Panc1 (cell line): ENCODE measurements at regions not wholly inside any gene's neighbourhood (a gene's known extent, or its start where the extent isn't known, plus 50 kb on each side); places are given as distances from the start of the nearest gene placed in this dataset.

Source experiments
- ATAC-seq: fragments of 200-7000 bp; cut with Tn5 transposase; 2 replicates; pipeline ENCODE4 v1.9.1; 2020; ENCODE audit warnings: mild to moderate bottlenecking, moderate library complexity
- BruUV-seq: library from RNA; stranded (reverse); fragments of 400-500 nt; replicated peaks from 2 replicates; lab custom pipeline; 2021; lab: Mats Ljungman, UMichigan
- CTCF ChIA-PET: fragments of 300-600 bp; sonication (Branson Sonifier 250); formaldehyde crosslinking; loops from one replicate; lab custom pipeline; 2022; ENCODE audit warnings: antibody characterized with exemption; lab: Charles Lee
- POLR2A ChIA-PET: fragments of 300-600 bp; sonication (Branson Sonifier 250); formaldehyde crosslinking; loops from one replicate; lab custom pipeline; 2022; ENCODE audit warnings: antibody characterized with exemption; lab: Charles Lee
- DNase-seq: peaks from one replicate; pipeline ENCODE4 v3.0.0-alpha.2; 2010; ENCODE audit warnings: low read depth, low spot score
- H3K27ac ChIP-seq: 2 replicates; pipeline ENCODE4 v1.5.1; 2011; ENCODE audit warnings: mild to moderate bottlenecking, low read length, inconsistent platforms
- H3K27me3 ChIP-seq: fragments of 200-500 bp; sonication (Bioruptor generic); 2 replicates; pipeline ENCODE4 v1.6.0; 2014; ENCODE audit warnings: low read length, inconsistent platforms; ENCODE audit not compliant: control insufficient read depth, insufficient read depth
- H3K36me3 ChIP-seq: fragments of 200-500 bp; sonication (Bioruptor generic); 2 replicates; pipeline ENCODE4 v1.5.1; 2014; ENCODE audit warnings: inconsistent platforms, mild to moderate bottlenecking, low read length, moderate library complexity; ENCODE audit not compliant: control insufficient read depth, insufficient read depth
- H3K4me1 ChIP-seq: 2 replicates; pipeline ENCODE4 v1.5.1; 2011; ENCODE audit warnings: inconsistent platforms, mild to moderate bottlenecking, low read length, moderate library complexity; ENCODE audit not compliant: control insufficient read depth, insufficient read depth
- H3K4me3 ChIP-seq, 2 experiments: 2 replicates each; pipeline ENCODE4 v1.5.1; 2011 to 2012; ENCODE audit warnings: low read depth in 2 of 2, low read length in 2 of 2, mild to moderate bottlenecking in 2 of 2, inconsistent platforms in 1 of 2, moderate library complexity in 1 of 2
- H3K9me3 ChIP-seq: fragments of 200-500 bp; sonication (Bioruptor generic); 2 replicates; pipeline ENCODE4 v1.5.1; 2014; ENCODE audit warnings: low read depth, mild to moderate bottlenecking, inconsistent platforms, low read length, moderate library complexity; ENCODE audit not compliant: control insufficient read depth, insufficient read depth
- CTCF ChIP-seq: fragments of 450-650 bp; IDR thresholded peaks from 2 replicates; pipeline ENCODE4 v1.5.1; 2017; ENCODE audit warnings: mild to moderate bottlenecking
- POLR2AphosphoS5 ChIP-seq: IDR thresholded peaks from 2 replicates; pipeline ENCODE4 v1.6.1; 2012; ENCODE audit warnings: mild to moderate bottlenecking, low read depth, low read length, moderate library complexity
- SIN3A ChIP-seq: IDR thresholded peaks from 2 replicates; pipeline ENCODE4 v1.6.1; 2012; ENCODE audit warnings: low read depth, mild to moderate bottlenecking, low read length, moderate library complexity, borderline replicate concordance; ENCODE audit not compliant: insufficient read depth
- TCF7L2 ChIP-seq: IDR thresholded peaks from 2 replicates; pipeline ENCODE4 v1.6.1; 2011; ENCODE audit warnings: mild to moderate bottlenecking, low read depth, low read length, inconsistent platforms
- in situ Hi-C: cut with HindIII; loops from 2 replicates; pipeline ENCODE4 v1.10.0; 2016; ENCODE audit warnings: low sequenced_read_pairs, low pct_unique_long_range_greater_than_20kb
- intact Hi-C: fragments of 100-400 bp; cut with micrococcal nuclease; formaldehyde crosslinking; loops from one replicate; pipeline ENCODE4 v1.10.0; 2022; ENCODE audit not compliant: unreplicated experiment
- TF ChIP-seq, protein P1 (sequence below), 2 experiments: IDR thresholded peaks; 2 replicates each; pipeline ENCODE4 v1.6.1; 2011 to 2012; ENCODE audit warnings: low read depth in 2 of 2, control low read depth in 1 of 2, low read length in 1 of 2, mild to moderate bottlenecking in 1 of 2, moderate library complexity in 1 of 2; ENCODE audit not compliant: insufficient read depth in 1 of 2

GRCh38 chr13:54799621-54800226 is 1771.1 kb downstream of the OLFM4 start:
- BruUV-seq, result no TSS peak
- intact Hi-C loops (no loop called here), in situ Hi-C loops (no loop called here)
- DNase-seq (no peak), ATAC-seq (no peak)
- Histone ChIP-seq H3K4me3 (no peak overlapping the region), H3K36me3 (no peaks in the 10 kb centered on the region), H3K27me3 (no peaks in the 10 kb centered on the region), H3K9me3 (no peaks in the 10 kb centered on the region), H3K27ac (no peak overlapping the region), H3K4me1 (no peaks in the 10 kb centered on the region)
- TF ChIP-seq TCF7L2, result no peak
- no peak for TF ChIP-seq CTCF
- TF ChIP-seq, protein P1, sequence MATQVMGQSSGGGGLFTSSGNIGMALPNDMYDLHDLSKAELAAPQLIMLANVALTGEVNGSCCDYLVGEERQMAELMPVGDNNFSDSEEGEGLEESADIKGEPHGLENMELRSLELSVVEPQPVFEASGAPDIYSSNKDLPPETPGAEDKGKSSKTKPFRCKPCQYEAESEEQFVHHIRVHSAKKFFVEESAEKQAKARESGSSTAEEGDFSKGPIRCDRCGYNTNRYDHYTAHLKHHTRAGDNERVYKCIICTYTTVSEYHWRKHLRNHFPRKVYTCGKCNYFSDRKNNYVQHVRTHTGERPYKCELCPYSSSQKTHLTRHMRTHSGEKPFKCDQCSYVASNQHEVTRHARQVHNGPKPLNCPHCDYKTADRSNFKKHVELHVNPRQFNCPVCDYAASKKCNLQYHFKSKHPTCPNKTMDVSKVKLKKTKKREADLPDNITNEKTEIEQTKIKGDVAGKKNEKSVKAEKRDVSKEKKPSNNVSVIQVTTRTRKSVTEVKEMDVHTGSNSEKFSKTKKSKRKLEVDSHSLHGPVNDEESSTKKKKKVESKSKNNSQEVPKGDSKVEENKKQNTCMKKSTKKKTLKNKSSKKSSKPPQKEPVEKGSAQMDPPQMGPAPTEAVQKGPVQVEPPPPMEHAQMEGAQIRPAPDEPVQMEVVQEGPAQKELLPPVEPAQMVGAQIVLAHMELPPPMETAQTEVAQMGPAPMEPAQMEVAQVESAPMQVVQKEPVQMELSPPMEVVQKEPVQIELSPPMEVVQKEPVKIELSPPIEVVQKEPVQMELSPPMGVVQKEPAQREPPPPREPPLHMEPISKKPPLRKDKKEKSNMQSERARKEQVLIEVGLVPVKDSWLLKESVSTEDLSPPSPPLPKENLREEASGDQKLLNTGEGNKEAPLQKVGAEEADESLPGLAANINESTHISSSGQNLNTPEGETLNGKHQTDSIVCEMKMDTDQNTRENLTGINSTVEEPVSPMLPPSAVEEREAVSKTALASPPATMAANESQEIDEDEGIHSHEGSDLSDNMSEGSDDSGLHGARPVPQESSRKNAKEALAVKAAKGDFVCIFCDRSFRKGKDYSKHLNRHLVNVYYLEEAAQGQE (IDR thresholded peaks at IDR 0.05; ENCODE audit: insufficient read depth in 1 of 2, low read depth in 2 of 2, low read length in 1 of 2), result no peak
- no peak for TF ChIP-seq POLR2AphosphoS5
- no peak for TF ChIP-seq SIN3A
- POLR2A ChIA-PET, result no interaction called here
- CTCF ChIA-PET, result no interaction called here

- no peak overlapping the region for H3K4me3 ChIP-seq
- DNase-seq (no peak), ATAC-seq (no peak)
- POLR2A ChIA-PET, result no interaction called here
- no peaks in the 10 kb centered on the region for H3K4me1 ChIP-seq
- in situ Hi-C loops (no loop called here), intact Hi-C loops (no loop called here)
- no peak overlapping the region for H3K27ac ChIP-seq
- CTCF ChIA-PET, result no interaction called here
- TF ChIP-seq, protein P1 (IDR thresholded peaks at IDR 0.05; ENCODE audit: insufficient read depth in 1 of 2, low read depth in 2 of 2, low read length in 1 of 2), result no peak
- TF ChIP-seq POLR2AphosphoS5, result no peak
- TF ChIP-seq SIN3A, result no peak
- no peak for TF ChIP-seq TCF7L2
- no peak for TF ChIP-seq CTCF
- no peaks in the 10 kb centered on the region for H3K27me3 ChIP-seq
- no peaks in the 10 kb centered on the region for H3K9me3 ChIP-seq
- no TSS peak for BruUV-seq
- H3K36me3 ChIP-seq, result no peaks in the 10 kb centered on the region
Measured at GRCh38 chr13:54802226-54802625, 1773.6 kb downstream of the OLFM4 start.
